HG03460 (cell line): ENCODE measurements at regions not wholly inside any gene's neighbourhood (a gene's known extent, or its start where the extent isn't known, plus 50 kb on each side); places are given as distances from the start of the nearest gene placed in this dataset.
"Not testable (repeated sequence)": the region's sequence is repeated elsewhere in the genome, so short reads cannot be mapped to it uniquely, and the experiment has no call there.

Experiments used
- ATAC-seq: cut with Tn5 transposase; IDR thresholded peaks from one replicate; pipeline ENCODE4 v1.9.1; 2021; ENCODE audit not compliant: unreplicated experiment

- ATAC-seq = no peak
Observed at GRCh38 chr16:52657924-52658323, 111.0 kb upstream of the TOX3 start.

- ATAC-seq = not testable (repeated sequence)
Observed at GRCh38 chr16:52655916-52656315, 109.0 kb upstream of the TOX3 start.

- not testable (repeated sequence) for ATAC-seq
Observed at GRCh38 chr16:52655156-52655555, 108.2 kb upstream of the TOX3 start.

DNA sequence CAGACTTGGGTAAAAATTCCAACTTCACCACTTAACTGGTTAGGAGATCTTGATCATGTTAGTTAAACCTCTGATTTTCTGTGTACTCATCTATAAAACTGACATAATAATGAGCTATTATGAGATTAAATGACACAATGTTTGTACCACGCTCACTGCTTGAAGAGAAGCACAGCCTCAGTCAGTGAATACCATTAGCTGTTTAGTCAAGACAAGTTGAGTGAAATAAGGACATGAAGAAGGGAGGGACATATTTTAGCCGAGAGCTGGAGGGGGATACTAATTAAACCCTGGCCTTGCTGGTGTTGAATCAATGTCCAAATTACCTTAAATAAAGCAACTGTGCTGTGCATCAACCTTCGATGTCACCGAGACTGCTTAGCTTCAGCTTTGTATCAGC lies 105.1 kb upstream of the TOX3 start:
- no peak for ATAC-seq

- ATAC-seq = no peak
Observed at GRCh38 chr16:52650789-52651188, 103.8 kb upstream of the TOX3 start.

DNA sequence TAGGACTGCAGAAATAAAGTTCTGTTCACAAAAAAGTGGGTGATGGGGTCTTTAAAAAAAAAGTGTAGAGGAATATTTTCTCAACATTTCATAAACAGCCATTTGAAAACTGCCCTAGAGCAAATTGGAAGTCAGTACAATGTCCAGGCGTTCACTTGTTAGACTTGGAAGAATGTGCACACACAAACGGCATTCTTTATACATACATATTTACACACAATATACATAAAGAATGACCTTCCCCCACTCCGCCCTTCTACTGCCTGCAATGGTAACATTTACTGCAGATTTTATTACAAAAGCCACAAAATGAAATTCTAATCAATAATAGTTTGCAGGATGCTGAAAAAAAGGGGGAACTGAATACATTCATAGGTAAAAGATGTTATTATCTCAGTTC lies 103.4 kb upstream of the TOX3 start:
- no peak for ATAC-seq

- ATAC-seq = no peak
Observed at GRCh38 chr16:52649870-52650269, 102.9 kb upstream of the TOX3 start.

- ATAC-seq = no peak
Observed at GRCh38 chr16:52647588-52647987, 100.6 kb upstream of the TOX3 start.

DNA sequence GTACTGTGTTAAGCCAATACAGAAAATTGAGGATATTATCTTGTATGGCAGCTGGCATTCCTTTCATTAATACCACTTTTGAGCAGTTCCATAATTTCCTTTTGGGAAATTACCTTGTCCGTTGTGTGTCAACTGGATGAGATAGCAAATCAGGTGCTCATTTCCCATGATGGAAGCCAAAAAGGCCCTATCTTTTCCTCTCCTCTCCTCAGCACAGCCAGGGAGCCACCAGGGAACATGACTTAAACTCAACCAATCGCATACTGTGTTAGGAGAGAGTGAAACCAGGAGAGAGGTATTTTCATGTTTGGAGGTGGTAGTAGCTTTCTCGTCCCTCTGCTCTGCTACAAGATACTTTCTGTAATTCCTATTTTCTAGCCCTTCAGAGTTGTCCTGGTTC lies 96.1 kb upstream of the TOX3 start:
- no peak for ATAC-seq

DNA sequence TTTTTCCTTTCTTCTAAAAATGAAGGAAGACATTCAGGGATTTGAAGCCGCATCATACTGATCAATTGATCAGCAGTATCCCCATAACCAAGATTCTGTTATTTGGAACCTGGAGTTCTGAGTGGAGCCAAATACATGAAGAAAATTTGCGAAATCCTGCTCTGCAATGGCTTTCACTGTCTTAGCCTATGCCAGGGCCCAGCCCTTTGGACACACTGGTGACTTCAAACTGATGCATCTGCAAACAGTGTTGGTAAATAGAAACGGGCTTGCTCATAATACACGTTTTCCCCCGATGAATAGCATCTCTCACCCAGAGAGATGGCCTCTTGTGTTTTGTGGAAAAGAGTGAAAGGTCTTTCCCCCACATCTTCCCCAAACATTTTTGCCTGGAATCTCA lies 87.6 kb upstream of the TOX3 start:
- no peak for ATAC-seq

GRCh38 chr16:52634104-52634503 lies 87.2 kb upstream of the TOX3 start:
- ATAC-seq = no peak

- no peak for ATAC-seq
Observed at GRCh38 chr16:52633230-52633629, 86.3 kb upstream of the TOX3 start.

DNA sequence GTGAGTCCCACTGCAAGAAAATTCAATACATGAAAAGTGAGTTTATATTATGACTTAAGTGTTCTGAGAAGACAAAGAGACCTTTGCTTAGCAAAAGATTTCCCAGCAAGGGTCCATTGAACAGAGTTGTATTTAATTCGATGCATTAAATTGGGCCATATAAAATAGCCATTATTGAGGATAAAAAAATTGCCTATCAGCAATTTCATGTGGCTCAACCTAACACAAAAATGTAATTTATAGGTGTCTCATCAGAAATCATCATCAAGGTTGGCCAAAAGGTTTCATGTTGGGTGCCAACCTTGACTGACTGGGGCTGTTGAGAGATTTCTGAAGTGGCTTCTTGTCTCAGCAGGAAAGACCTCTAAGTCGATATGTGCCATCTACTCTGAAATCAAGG lies 84.8 kb upstream of the TOX3 start:
- no peak for ATAC-seq

- no peak for ATAC-seq
Observed at GRCh38 chr16:52630711-52631110, 83.8 kb upstream of the TOX3 start.

DNA sequence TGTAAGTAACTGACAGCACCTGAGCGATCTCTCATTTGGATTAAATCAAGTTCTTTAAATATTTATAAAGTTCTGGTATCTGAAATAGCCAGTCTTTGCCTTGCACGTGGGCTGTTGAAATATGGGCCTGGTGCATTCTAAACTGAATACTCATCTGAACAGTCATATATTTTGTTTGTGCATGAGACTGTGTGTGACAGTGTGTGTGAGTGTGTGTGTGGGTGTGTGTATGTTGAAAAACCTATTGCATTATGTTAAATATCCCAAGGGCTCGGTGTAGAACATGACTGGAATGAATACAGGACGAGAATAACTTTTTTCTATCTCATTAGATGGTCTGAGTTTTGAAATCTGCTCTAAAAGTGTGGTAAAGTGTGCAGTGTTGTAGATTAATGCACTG lies 82.4 kb upstream of the TOX3 start:
- ATAC-seq = no peak

GRCh38 chr16:52624891-52625290 lies 77.9 kb upstream of the TOX3 start:
- ATAC-seq = no peak

DNA sequence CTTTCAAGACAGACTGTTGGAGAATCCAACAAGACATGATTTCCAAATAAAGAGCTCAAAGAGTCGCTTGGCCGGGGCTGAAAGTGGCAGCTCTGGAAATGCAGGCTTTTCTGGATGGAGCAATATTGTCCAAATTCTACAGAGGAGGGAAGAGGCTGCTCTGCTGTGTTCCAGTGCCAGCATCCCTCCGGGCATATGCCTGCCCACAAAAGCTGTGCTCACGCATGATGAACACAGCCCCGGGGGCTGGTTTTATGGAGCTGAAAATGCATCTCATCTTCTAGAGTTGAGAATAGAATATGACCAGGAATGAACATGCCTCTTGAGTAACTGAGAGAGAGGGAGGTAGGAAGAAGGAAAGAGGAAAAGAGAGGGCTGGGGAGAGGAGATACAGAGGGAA lies 74.7 kb upstream of the TOX3 start:
- ATAC-seq = no peak

DNA sequence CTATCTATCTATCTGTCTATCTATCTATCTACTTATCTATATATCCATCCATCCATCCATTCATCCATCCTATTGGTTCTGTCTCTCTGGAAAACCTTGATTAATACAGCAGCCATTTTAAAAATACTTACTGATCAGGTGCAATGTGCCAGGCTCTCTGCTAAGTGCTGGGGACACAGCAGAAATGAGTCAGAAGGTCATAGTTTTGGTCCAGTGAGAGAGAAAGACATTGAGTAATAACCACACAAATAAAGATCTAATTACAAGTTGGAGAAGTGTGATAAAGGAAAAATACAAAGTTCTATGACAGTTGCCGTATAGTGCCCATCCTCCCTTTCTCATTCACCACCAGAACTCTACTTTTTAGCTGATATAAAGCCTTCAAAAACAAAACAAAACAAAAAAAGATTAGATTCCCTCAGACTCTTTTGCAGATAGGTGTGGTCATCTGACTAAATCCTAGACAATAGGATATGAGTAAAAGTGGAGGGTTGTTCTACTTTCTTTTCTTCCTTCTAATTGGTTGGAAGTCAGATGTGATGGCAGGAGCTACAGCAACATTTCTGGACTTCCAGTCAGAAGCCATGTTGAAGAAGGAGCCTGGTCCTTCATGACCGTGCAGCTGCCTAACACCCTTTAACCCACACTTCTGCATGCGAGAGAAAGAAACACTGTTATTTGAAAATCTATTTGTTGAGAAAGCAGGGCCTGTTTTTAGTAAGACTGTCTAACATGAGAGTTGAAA lies 72.0 kb upstream of the TOX3 start:
- ATAC-seq = no peak

DNA sequence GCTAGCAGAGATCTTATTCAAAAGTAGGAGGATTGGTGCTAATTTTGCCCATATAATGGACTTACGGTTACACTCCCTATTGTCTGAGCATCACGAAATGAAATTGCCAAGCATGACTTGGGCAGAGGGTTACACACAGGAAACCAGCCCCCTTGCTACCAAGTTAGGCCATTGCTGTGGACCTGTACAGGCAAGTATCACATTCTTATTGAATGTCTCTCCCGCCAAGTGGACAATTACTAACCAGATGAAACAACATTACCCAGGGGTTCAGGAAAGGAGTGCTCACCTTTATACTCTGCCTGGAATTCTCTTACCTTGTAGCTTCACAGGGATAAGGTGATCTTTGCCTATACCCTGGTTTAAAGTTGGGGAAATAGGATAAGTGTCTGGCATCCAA lies 70.6 kb upstream of the TOX3 start:
- no peak for ATAC-seq

GRCh38 chr16:52613508-52613907 lies 66.6 kb upstream of the TOX3 start:
- ATAC-seq = no peak

DNA sequence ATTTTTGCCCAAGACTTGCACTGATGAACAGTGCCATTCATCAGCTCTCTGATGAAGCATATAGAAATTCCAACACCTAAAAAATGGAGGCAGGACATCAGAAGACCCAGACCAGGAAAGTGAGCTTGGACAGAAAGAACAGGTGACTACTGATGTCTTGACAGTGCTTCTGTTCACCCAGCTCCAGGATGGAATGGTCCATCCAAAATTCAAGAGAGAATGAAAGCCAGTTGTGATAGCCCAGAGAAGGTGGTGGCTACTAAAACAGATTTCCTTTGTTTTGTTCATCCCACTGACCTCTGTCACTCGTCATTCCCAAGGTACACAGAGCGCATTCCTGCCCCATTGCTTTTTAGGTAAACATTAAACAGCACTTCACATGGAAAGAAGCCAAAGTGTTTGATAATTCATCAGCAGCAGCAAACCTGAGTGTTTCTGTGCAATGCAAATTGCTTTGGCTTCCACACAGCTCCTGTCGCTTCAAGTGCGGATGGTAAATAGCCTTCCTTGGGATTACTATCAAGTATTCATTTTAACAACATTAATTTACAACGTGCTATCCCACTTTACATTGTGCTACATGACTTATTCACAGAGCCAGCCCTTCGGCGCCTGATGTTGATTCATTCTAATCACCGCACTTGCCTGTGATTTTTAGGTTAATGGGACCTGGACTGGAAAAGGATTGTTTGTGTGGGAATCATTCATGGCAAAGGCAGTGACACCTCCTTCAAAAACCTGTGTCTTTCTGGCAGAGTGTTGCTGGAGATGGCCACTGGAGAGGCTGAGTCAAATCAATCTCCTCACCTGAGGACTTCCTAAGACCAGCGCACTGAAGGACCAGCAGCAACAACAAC lies 65.1 kb upstream of the TOX3 start:
- no peak for ATAC-seq

DNA sequence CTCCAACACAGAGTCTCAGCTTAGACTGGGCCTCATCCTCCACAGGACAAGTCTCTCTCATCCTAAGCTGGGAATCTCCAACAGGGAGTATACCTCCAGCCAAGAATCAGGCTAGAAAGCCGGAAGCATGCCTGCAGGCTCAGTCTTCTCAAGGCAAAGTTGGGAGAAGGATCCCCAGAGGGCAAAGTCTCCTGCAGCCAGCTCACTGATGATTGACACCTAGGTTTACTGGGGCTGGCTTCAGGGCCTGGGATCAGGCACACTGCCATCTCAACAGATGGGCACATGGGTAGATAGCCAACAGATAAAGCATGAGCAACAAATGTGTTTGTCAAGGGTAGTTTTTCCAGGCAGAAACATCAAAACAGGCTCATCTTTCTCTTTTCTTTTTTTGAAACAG lies 56.1 kb upstream of the TOX3 start:
- no peak for ATAC-seq
